ENCODE measurements at regions not wholly inside any gene's neighbourhood (a gene's known extent, or its start where the extent isn't known, plus 50 kb on each side); places are given as distances from the start of the nearest gene placed in this dataset.

DNA sequence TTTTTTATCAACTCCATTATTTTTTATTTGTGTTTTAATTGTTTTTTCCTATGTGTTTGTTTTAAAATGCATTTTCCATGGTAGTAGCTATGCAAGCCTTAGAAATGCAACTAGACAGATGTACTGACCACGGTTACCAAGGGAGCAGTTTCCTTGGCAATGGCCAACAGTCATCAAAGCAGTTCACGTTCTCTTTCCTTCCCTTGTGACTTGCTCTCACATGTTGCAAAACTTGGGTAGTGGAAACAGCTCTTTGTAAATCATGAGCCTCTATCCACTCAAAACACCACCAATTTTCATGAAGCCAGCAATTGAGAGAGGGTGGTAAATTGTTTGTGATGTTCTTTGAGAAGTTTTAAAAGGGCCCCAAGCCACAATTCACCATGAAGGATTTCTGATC, 499.4 kb upstream of the MDFIC2 start:
- no peaks in the 10 kb centered on the region for H3K4me1 ChIP-seq (ENCODE audit: control insufficient read depth, extremely low read depth, insufficient read depth, low read length)
- no peaks in the 10 kb centered on the region for H3K79me2 ChIP-seq (ENCODE audit: control insufficient read depth, insufficient read depth, low read length)
- H3K9me3 ChIP-seq (ENCODE audit: control insufficient read depth, low read depth, low read length), result no peaks in the 10 kb centered on the region
- H3K27me3 ChIP-seq (ENCODE audit: control insufficient read depth, extremely low read depth, insufficient read depth, low read length), result no peaks in the 10 kb centered on the region
- no peak for TF ChIP-seq CTCF (optimal IDR thresholded peaks at IDR 0.05 in 1 of 3, IDR thresholded peaks at IDR 0.05 in 1 of 3, conservative IDR thresholded peaks at IDR 0.05 in 1 of 3; ENCODE audit: extremely low read depth in 1 of 3, insufficient read depth in 2 of 3, low read length in 3 of 3)
- H3K36me3 ChIP-seq (ENCODE audit: control insufficient read depth in 2 of 2, extremely low read depth in 1 of 2, insufficient read depth in 2 of 2, low read length in 2 of 2), result no peaks in the 10 kb centered on the region
- FAIRE-seq (no peak), DNase-seq (ENCODE audit: low read depth, low spot score) (no peak)
- H3K4me2 ChIP-seq (ENCODE audit: control insufficient read depth, extremely low read depth, insufficient read depth, low read depth, low read length), result no peak overlapping the region
- H3K4me3 ChIP-seq (ENCODE audit: control insufficient read depth in 2 of 3, extremely low read depth in 1 of 3, insufficient read depth in 2 of 3, low read depth in 1 of 3, low read length in 3 of 3), result no peak overlapping the region
- no peaks in the 10 kb centered on the region for H3K9me1 ChIP-seq (ENCODE audit: control insufficient read depth, extremely low read depth, insufficient read depth, low read length)
- no peak overlapping the region for H2AFZ ChIP-seq (ENCODE audit: control insufficient read depth, low read length)
- no peak overlapping the region for H3K9ac ChIP-seq (ENCODE audit: control insufficient read depth, extremely low read depth, insufficient read depth, low read length)
- H4K20me1 ChIP-seq (ENCODE audit: control insufficient read depth, extremely low read depth, insufficient read depth, low read length), result no peaks in the 10 kb centered on the region
- dilution Hi-C loops (cut with MboI; ENCODE audit: extremely low pct_ligation_motif_present, low sequenced_read_pairs), result no loop called here
- no peak overlapping the region for H3K27ac ChIP-seq (ENCODE audit: control insufficient read depth, insufficient read depth, low read length)

DNA sequence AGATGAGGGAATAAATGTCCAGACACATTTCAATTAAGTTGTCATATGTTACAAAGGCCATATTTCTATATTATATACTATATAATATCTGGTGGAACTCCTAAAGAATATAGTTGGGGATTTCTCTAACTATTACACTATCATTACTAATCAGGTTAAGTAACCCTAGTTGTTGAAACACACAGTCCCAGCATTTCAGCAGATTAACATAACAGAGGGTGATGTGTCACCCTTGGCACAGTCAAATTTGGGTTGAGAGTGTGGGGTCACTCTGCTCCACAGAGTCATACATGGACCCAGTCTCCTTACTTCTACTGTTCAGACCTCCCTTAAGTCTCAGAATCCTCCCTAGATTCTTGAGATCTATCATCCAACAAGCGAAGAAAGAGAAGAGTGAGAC, 496.4 kb upstream of the MDFIC2 start:
- no peaks in the 10 kb centered on the region for H3K4me1 ChIP-seq (ENCODE audit: control insufficient read depth, extremely low read depth, insufficient read depth, low read length)
- FAIRE-seq (no peak), DNase-seq (ENCODE audit: low read depth, low spot score) (no peak)
- no peaks in the 10 kb centered on the region for H3K9me3 ChIP-seq (ENCODE audit: control insufficient read depth, low read depth, low read length)
- H3K79me2 ChIP-seq (ENCODE audit: control insufficient read depth, insufficient read depth, low read length), result no peaks in the 10 kb centered on the region
- H3K4me2 ChIP-seq (ENCODE audit: control insufficient read depth, extremely low read depth, insufficient read depth, low read depth, low read length), result no peak overlapping the region
- no peaks in the 10 kb centered on the region for H4K20me1 ChIP-seq (ENCODE audit: control insufficient read depth, extremely low read depth, insufficient read depth, low read length)
- no peak overlapping the region for H2AFZ ChIP-seq (ENCODE audit: control insufficient read depth, low read length)
- TF ChIP-seq CTCF (optimal IDR thresholded peaks at IDR 0.05 in 1 of 3, IDR thresholded peaks at IDR 0.05 in 1 of 3, conservative IDR thresholded peaks at IDR 0.05 in 1 of 3; ENCODE audit: extremely low read depth in 1 of 3, insufficient read depth in 2 of 3, low read length in 3 of 3) (no peak), EZH2 (IDR thresholded peaks at IDR 0.05; ENCODE audit: low read length) (no peak)
- H3K36me3 ChIP-seq (ENCODE audit: control insufficient read depth in 2 of 2, extremely low read depth in 1 of 2, insufficient read depth in 2 of 2, low read length in 2 of 2), result no peaks in the 10 kb centered on the region
- no peaks in the 10 kb centered on the region for H3K27me3 ChIP-seq (ENCODE audit: control insufficient read depth, extremely low read depth, insufficient read depth, low read length)
- no peaks in the 10 kb centered on the region for H3K9me1 ChIP-seq (ENCODE audit: control insufficient read depth, extremely low read depth, insufficient read depth, low read length)
- no peak overlapping the region for H3K9ac ChIP-seq (ENCODE audit: control insufficient read depth, extremely low read depth, insufficient read depth, low read length)
- no peak overlapping the region for H3K4me3 ChIP-seq (ENCODE audit: control insufficient read depth in 2 of 3, extremely low read depth in 1 of 3, insufficient read depth in 2 of 3, low read depth in 1 of 3, low read length in 3 of 3)
- H3K27ac ChIP-seq (ENCODE audit: control insufficient read depth, insufficient read depth, low read length), result no peak overlapping the region
- dilution Hi-C loops (cut with MboI; ENCODE audit: extremely low pct_ligation_motif_present, low sequenced_read_pairs), result no loop called here
